ENCODE measurements at regions not wholly inside any gene's neighbourhood (a gene's known extent, or its start where the extent isn't known, plus 50 kb on each side); places are given as distances from the start of the nearest gene placed in this dataset.

DNA sequence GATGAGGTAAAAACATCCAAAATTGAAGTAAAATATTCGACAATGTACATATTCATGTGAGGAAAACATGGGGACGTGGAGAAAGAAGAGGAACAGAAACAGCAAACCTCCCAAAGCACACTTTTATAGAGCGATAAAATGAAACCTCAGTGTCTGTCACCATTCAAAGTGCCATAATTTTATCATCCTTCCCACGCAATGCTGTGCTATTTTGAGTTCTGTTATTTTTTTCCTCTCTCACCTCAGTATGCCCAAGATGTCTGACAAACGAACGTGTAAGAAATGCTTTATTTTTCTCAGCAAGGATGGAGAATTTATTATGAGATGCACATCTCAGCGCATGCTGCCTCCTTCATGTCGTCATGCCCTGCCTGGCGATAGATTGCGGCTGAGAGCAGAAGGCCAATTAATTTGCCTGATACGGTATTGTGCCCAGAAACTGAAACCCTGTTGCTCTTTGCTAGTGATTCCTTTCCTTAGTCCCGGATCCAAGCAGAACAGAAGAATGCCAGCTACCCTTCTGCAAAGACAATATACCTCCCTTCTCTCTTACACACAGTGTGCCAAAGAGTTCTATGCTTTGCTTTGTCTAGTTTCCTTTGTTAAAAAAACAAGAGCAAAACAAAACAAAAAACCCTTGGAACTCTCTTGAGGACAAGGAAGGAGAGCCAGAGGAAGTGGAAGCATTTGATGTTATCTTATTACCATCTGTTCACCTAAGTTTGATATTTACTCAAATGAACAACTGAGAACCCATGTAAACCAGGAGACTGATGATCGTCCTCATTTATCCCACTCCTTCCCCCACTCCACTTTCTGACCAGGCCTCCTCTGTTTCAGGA is 192.4 kb downstream of the SEMA6A start:
- Histone ChIP-seq H2BK15ac (replicated peaks; ENCODE audit: low read depth) (no peak overlapping the region), H3K27me3 (ENCODE audit: insufficient read depth, low read length, poor library complexity) (no peaks in the 10 kb centered on the region), H4K5ac (ENCODE audit: low read length) (no peak overlapping the region), H4K8ac (ENCODE audit: low read depth, low read length) (no peak overlapping the region), H3K4me3 (ENCODE audit: low read length) (no peak overlapping the region), H3K23ac (ENCODE audit: low read length) (no peak overlapping the region), H3K9ac (ENCODE audit: low read length) (no peak overlapping the region), H3K79me2 (ENCODE audit: control insufficient read depth, insufficient read depth, low read length) (no peaks in the 10 kb centered on the region), H3K27ac (ENCODE audit: low read depth, low read length) (no peak overlapping the region), H3K4me2 (ENCODE audit: low read length) (no peak overlapping the region), H3K4me1 (ENCODE audit: control insufficient read depth, low read depth, low read length) (no peaks in the 10 kb centered on the region), H3K56ac (ENCODE audit: low read length) (no peak overlapping the region), H3K18ac (ENCODE audit: low read length) (no peak overlapping the region), H3K79me1 (ENCODE audit: low read length) (no peaks in the 10 kb centered on the region), H2BK5ac (ENCODE audit: low read length) (no peak overlapping the region), H3K36me3 (ENCODE audit: control insufficient read depth, insufficient read depth, low read length) (no peaks in the 10 kb centered on the region), H3K4ac (ENCODE audit: low read depth, low read length) (no peak overlapping the region), H2AK5ac (ENCODE audit: low read length) (peak overlapping the region; percentile 6), H2BK120ac (ENCODE audit: low read depth, low read length) (no peak overlapping the region)
- no CpG with 5 or more reads among the region's 13 CpGs for WGBS (ENCODE audit: extremely low coverage, insufficient coverage, low lambda C conversion rate)
- no peak for DNase-seq

DNA sequence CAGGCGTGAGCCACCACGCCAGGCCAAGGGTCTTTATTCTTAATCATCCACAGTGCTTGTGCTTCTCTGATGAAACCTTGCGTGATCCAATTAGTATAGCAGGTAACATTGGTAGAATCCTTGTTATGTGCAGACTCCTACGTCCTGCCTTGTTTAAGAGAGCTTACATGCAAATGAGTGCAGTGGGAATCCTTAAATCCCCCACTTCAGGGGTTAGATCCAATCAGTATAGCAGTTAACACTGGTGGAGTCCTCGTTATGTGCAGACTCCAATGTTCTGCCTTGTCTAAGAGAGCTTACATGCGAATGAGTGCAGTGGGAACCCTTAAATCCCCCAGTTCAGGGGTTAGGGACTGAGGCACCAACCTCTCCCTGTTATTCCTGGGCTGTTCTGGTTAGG is 193.4 kb downstream of the SEMA6A start:
- Histone ChIP-seq H3K4me1 (ENCODE audit: control insufficient read depth, low read depth, low read length) (no peaks in the 10 kb centered on the region), H2BK5ac (ENCODE audit: low read length) (no peak overlapping the region), H3K27ac (ENCODE audit: low read depth, low read length) (no peak overlapping the region), H3K79me1 (ENCODE audit: low read length) (no peaks in the 10 kb centered on the region), H3K18ac (ENCODE audit: low read length) (no peak overlapping the region), H3K4me3 (ENCODE audit: low read length) (no peak overlapping the region), H3K4ac (ENCODE audit: low read depth, low read length) (no peak overlapping the region), H2BK120ac (ENCODE audit: low read depth, low read length) (no peak overlapping the region), H3K27me3 (ENCODE audit: insufficient read depth, low read length, poor library complexity) (no peaks in the 10 kb centered on the region), H3K79me2 (ENCODE audit: control insufficient read depth, insufficient read depth, low read length) (no peaks in the 10 kb centered on the region), H4K5ac (ENCODE audit: low read length) (no peak overlapping the region), H2BK15ac (replicated peaks; ENCODE audit: low read depth) (no peak overlapping the region), H3K4me2 (ENCODE audit: low read length) (no peak overlapping the region), H2AK5ac (ENCODE audit: low read length) (no peak overlapping the region), H3K56ac (ENCODE audit: low read length) (no peak overlapping the region), H3K36me3 (ENCODE audit: control insufficient read depth, insufficient read depth, low read length) (no peaks in the 10 kb centered on the region), H3K9ac (ENCODE audit: low read length) (no peak overlapping the region), H3K23ac (ENCODE audit: low read length) (no peak overlapping the region), H4K8ac (ENCODE audit: low read depth, low read length) (no peak overlapping the region)
- DNase-seq = no peak
- WGBS (ENCODE audit: extremely low coverage, insufficient coverage, low lambda C conversion rate) = no CpG with 5 or more reads among the region's 6 CpGs

DNA sequence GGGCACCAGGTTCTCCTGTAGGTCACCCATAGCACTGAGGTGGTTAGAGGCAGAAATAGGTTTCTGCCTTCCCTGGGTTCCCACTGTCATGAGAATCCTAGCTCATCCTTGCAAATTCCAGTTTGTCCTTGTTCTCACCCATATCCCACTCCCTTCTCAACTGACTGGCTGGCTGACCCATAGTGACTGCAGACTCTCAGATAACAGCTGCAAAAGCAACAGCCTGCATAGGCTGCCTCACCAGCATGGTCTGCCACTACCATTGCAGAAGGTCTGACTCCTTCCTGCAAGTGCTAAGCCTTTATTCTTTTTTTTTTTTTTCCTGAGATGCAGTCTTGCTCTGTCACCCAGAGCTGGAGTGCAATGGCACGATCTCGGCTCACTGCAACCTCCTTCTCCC is 194.0 kb downstream of the SEMA6A start:
- no CpG with 5 or more reads among the region's 2 CpGs for WGBS (ENCODE audit: extremely low coverage, insufficient coverage, low lambda C conversion rate)
- Histone ChIP-seq H3K4ac (ENCODE audit: low read depth, low read length) (no peak overlapping the region), H3K79me1 (ENCODE audit: low read length) (no peaks in the 10 kb centered on the region), H3K27me3 (ENCODE audit: insufficient read depth, low read length, poor library complexity) (no peaks in the 10 kb centered on the region), H2BK120ac (ENCODE audit: low read depth, low read length) (no peak overlapping the region), H4K8ac (ENCODE audit: low read depth, low read length) (no peak overlapping the region), H3K27ac (ENCODE audit: low read depth, low read length) (no peak overlapping the region), H3K4me3 (ENCODE audit: low read length) (no peak overlapping the region), H2BK5ac (ENCODE audit: low read length) (no peak overlapping the region), H3K79me2 (ENCODE audit: control insufficient read depth, insufficient read depth, low read length) (no peaks in the 10 kb centered on the region), H3K56ac (ENCODE audit: low read length) (no peak overlapping the region), H3K4me2 (ENCODE audit: low read length) (no peak overlapping the region), H3K9ac (ENCODE audit: low read length) (no peak overlapping the region), H3K4me1 (ENCODE audit: control insufficient read depth, low read depth, low read length) (no peaks in the 10 kb centered on the region), H2BK15ac (replicated peaks; ENCODE audit: low read depth) (no peak overlapping the region), H2AK5ac (ENCODE audit: low read length) (no peak overlapping the region), H3K23ac (ENCODE audit: low read length) (no peak overlapping the region), H3K18ac (ENCODE audit: low read length) (no peak overlapping the region), H3K36me3 (ENCODE audit: control insufficient read depth, insufficient read depth, low read length) (no peaks in the 10 kb centered on the region), H4K5ac (ENCODE audit: low read length) (no peak overlapping the region)
- DNase-seq = no peak

DNA sequence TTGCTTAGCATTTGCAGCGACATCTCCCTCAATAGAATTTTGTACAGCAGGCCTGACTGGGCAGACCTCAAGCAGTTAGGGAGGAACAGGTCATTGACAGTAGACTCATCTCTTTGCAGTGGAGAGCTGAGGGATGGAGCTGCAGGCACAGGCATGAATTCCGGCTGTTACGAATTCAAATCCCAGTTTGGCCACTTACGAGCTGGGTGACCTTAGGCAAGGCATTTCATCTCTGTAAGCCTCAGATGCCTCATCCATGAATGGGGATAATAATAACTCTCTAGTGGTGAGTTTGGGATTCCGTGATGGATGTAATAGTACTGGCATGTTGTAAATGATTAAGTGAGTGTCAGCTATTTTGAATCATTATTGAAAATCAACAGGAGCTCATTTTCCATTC is 195.3 kb downstream of the SEMA6A start:
- Histone ChIP-seq H3K27ac (ENCODE audit: low read depth, low read length) (no peak overlapping the region), H4K8ac (ENCODE audit: low read depth, low read length) (no peak overlapping the region), H3K56ac (ENCODE audit: low read length) (no peak overlapping the region), H3K79me1 (ENCODE audit: low read length) (no peaks in the 10 kb centered on the region), H2BK5ac (ENCODE audit: low read length) (no peak overlapping the region), H3K36me3 (ENCODE audit: control insufficient read depth, insufficient read depth, low read length) (no peaks in the 10 kb centered on the region), H3K4me2 (ENCODE audit: low read length) (no peak overlapping the region), H3K4ac (ENCODE audit: low read depth, low read length) (no peak overlapping the region), H2BK15ac (replicated peaks; ENCODE audit: low read depth) (no peak overlapping the region), H3K79me2 (ENCODE audit: control insufficient read depth, insufficient read depth, low read length) (no peaks in the 10 kb centered on the region), H3K18ac (ENCODE audit: low read length) (no peak overlapping the region), H3K23ac (ENCODE audit: low read length) (no peak overlapping the region), H3K4me3 (ENCODE audit: low read length) (no peak overlapping the region), H2AK5ac (ENCODE audit: low read length) (no peak overlapping the region), H3K4me1 (ENCODE audit: control insufficient read depth, low read depth, low read length) (no peaks in the 10 kb centered on the region), H3K9ac (ENCODE audit: low read length) (no peak overlapping the region), H4K5ac (ENCODE audit: low read length) (no peak overlapping the region), H3K27me3 (ENCODE audit: insufficient read depth, low read length, poor library complexity) (no peaks in the 10 kb centered on the region), H2BK120ac (ENCODE audit: low read depth, low read length) (no peak overlapping the region)
- no CpG with 5 or more reads among the region's 5 CpGs for WGBS (ENCODE audit: extremely low coverage, insufficient coverage, low lambda C conversion rate)
- no peak for DNase-seq

DNA sequence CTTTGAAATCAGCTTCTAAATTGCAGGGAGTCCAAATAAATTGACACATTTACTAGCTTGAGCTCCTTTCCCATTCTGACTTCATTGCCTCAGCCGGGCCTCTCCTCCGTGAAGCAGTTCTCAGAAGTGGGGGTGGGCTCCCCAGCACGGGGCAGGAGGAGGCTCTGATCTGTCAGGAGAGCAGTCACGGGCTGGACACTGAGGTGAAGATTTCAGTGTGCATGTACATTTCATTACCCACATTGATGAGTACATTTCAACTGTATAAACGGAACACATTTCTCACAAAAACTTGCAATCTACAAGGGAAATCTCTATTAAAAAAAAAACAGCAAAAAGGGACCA is 195.9 kb downstream of the SEMA6A start:
- H3K18ac ChIP-seq (ENCODE audit: low read length) = no peak overlapping the region
- no peak overlapping the region for H2BK5ac ChIP-seq (ENCODE audit: low read length)
- no peak overlapping the region for H2BK120ac ChIP-seq (ENCODE audit: low read depth, low read length)
- no peak for DNase-seq
- H3K4me3 ChIP-seq (ENCODE audit: low read length) = no peak overlapping the region
- H3K27ac ChIP-seq (ENCODE audit: low read depth, low read length) = no peak overlapping the region
- no peaks in the 10 kb centered on the region for H3K79me1 ChIP-seq (ENCODE audit: low read length)
- no peak overlapping the region for H2BK15ac ChIP-seq (replicated peaks; ENCODE audit: low read depth)
- H3K27me3 ChIP-seq (ENCODE audit: insufficient read depth, low read length, poor library complexity) = no peaks in the 10 kb centered on the region
- H3K4ac ChIP-seq (ENCODE audit: low read depth, low read length) = no peak overlapping the region
- H3K79me2 ChIP-seq (ENCODE audit: control insufficient read depth, insufficient read depth, low read length) = no peaks in the 10 kb centered on the region
- no peak overlapping the region for H2AK5ac ChIP-seq (ENCODE audit: low read length)
- no peak overlapping the region for H4K8ac ChIP-seq (ENCODE audit: low read depth, low read length)
- no peak overlapping the region for H3K56ac ChIP-seq (ENCODE audit: low read length)
- no peak overlapping the region for H4K5ac ChIP-seq (ENCODE audit: low read length)
- no peaks in the 10 kb centered on the region for H3K36me3 ChIP-seq (ENCODE audit: control insufficient read depth, insufficient read depth, low read length)
- no peak overlapping the region for H3K9ac ChIP-seq (ENCODE audit: low read length)
- H3K23ac ChIP-seq (ENCODE audit: low read length) = no peak overlapping the region
- no CpG with 5 or more reads among the region's 5 CpGs for WGBS (ENCODE audit: extremely low coverage, insufficient coverage, low lambda C conversion rate)
- no peaks in the 10 kb centered on the region for H3K4me1 ChIP-seq (ENCODE audit: control insufficient read depth, low read depth, low read length)
- no peak overlapping the region for H3K4me2 ChIP-seq (ENCODE audit: low read length)

Measured in mesendoderm (in vitro differentiated cells).